ENCODE measurements at regions not wholly inside any gene's neighbourhood (a gene's known extent, or its start where the extent isn't known, plus 50 kb on each side); places are given as distances from the start of the nearest gene placed in this dataset.

GRCh38 chr6:163943607-163944385, 529.3 kb downstream of the QKI start:
- TF ChIP-seq EZH2 (IDR thresholded peaks at IDR 0.05) (no peak), POLR2AphosphoS5 (IDR thresholded peaks at IDR 0.05; ENCODE audit: borderline replicate concordance, low read depth, low read length) (no peak), FOXP2 (optimal IDR thresholded peaks at IDR 0.05; ENCODE audit: control extremely low read depth, extremely low read length, insufficient read depth) (no peak)
